ENCODE measurements at regions not wholly inside any gene's neighbourhood (a gene's known extent, or its start where the extent isn't known, plus 50 kb on each side); places are given as distances from the start of the nearest gene placed in this dataset.

DNA sequence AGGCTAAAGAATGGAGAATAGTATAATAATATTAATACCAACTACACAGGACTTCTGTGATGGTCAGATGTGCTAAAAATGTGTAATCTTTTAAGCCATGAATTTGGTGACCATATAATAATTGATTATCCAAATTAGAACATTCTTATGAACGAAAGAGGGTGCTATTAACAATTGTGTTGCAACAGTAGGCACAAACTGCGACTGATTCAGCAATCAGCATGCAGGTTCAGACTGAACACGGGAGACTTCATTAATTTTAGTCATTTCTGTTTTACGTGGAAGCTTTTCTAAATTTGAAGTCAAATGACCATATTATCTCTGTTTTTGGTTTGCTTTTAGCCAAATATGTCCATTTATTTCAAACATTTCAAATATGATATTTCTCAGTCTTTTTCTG lies 54.6 kb upstream of the CHST9 start:
- no peak for TF ChIP-seq POLR2A (IDR thresholded peaks at IDR 0.05)
- TF ChIP-seq CTCF (IDR thresholded peaks at IDR 0.05) = no peak

Measured in lower leg skin (tissue), 3 donors.